ENCODE measurements at regions not wholly inside any gene's neighbourhood (a gene's known extent, or its start where the extent isn't known, plus 50 kb on each side); places are given as distances from the start of the nearest gene placed in this dataset.

DNA sequence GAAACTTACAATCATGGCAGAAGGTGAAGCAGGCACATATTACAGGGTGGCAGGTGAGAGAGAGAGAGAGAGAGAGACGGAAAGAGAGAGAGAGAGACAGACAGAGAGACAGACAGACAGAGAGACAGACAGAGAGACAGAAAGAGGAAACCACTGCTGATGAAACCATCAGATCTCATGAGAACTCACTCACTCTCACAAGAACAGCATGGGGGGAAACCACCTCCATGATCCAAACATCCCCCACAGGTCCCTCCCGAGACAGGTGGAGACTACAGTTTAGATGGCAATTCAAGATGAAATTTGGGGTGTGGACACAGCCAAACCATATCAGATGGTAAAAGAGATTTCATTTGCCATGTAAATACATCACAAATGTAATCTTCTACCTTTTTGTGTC, 708.1 kb downstream of the MRPL39 start:
- no peaks in the 10 kb centered on the region for H3K9me3 ChIP-seq
- H3K4me3 ChIP-seq, result no peak overlapping the region
- H3K36me3 ChIP-seq, result no peaks in the 10 kb centered on the region
- no peaks in the 10 kb centered on the region for H3K27me3 ChIP-seq
- ATAC-seq (no peak), DNase-seq (no peak)
- intact Hi-C loops (cut with DNase I), result no loop called here
- H3K4me1 ChIP-seq, result no peaks in the 10 kb centered on the region
- no peak overlapping the region for H3K27ac ChIP-seq
- TF ChIP-seq, protein P1, sequence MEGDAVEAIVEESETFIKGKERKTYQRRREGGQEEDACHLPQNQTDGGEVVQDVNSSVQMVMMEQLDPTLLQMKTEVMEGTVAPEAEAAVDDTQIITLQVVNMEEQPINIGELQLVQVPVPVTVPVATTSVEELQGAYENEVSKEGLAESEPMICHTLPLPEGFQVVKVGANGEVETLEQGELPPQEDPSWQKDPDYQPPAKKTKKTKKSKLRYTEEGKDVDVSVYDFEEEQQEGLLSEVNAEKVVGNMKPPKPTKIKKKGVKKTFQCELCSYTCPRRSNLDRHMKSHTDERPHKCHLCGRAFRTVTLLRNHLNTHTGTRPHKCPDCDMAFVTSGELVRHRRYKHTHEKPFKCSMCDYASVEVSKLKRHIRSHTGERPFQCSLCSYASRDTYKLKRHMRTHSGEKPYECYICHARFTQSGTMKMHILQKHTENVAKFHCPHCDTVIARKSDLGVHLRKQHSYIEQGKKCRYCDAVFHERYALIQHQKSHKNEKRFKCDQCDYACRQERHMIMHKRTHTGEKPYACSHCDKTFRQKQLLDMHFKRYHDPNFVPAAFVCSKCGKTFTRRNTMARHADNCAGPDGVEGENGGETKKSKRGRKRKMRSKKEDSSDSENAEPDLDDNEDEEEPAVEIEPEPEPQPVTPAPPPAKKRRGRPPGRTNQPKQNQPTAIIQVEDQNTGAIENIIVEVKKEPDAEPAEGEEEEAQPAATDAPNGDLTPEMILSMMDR (IDR thresholded peaks at IDR 0.05), result no peak

DNA sequence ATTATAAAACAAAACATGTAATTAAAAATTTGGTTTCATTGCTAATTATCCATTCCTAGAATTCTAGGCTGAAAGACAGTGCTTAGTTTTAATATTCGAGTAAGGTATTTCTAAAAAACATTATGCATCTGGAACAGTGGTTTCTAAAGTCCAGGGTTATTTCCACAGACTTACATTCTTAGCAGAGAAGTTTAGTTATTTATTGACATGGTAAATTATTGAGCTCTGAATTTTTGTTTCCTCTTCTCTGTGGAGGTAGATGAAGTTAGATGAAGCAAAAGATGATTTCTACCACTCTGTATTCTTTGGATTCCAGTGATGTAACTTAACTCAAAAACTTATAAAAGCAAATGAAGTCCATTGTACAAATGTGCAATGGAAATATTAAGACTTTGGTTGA, 709.4 kb downstream of the MRPL39 start:
- intact Hi-C loops (cut with DNase I), result no loop called here
- no peak for DNase-seq

DNA sequence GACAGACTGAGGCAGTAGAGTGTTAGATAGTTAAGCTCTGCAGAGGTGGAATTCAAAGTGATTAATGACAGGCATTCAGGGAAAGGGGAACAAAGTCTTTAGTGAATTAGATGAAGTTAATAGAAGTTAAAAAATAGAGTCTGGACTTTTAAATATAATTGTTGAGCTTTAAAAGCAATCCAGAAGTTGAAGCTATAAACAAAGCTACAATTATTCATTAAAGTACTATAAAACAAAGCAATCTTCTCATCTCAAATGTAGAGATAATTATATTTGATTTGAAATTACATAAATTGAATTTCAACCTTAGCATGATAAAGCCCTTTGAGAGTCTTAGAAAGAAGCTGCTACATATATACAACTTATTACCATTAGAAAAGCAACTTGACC, 710.6 kb downstream of the MRPL39 start:
- intact Hi-C loops (cut with DNase I), result no loop called here
- Histone ChIP-seq H3K4me1 (no peaks in the 10 kb centered on the region), H3K9me3 (no peaks in the 10 kb centered on the region), H3K4me3 (no peak overlapping the region), H3K27ac (no peak overlapping the region), H3K36me3 (no peaks in the 10 kb centered on the region), H3K27me3 (no peaks in the 10 kb centered on the region)
- DNase-seq (no peak), ATAC-seq (no peak)
- TF ChIP-seq, protein P1 (IDR thresholded peaks at IDR 0.05), result no peak

More for the DNA sequence above, 709.4 kb downstream of the MRPL39 start:
- Histone ChIP-seq H3K27me3 (no peaks in the 10 kb centered on the region), H3K27ac (no peak overlapping the region), H3K36me3 (no peaks in the 10 kb centered on the region), H3K4me3 (no peak overlapping the region), H3K4me1 (no peaks in the 10 kb centered on the region), H3K9me3 (no peaks in the 10 kb centered on the region)
- ATAC-seq, result no peak
- TF ChIP-seq, protein P1 (IDR thresholded peaks at IDR 0.05), result no peak

DNA sequence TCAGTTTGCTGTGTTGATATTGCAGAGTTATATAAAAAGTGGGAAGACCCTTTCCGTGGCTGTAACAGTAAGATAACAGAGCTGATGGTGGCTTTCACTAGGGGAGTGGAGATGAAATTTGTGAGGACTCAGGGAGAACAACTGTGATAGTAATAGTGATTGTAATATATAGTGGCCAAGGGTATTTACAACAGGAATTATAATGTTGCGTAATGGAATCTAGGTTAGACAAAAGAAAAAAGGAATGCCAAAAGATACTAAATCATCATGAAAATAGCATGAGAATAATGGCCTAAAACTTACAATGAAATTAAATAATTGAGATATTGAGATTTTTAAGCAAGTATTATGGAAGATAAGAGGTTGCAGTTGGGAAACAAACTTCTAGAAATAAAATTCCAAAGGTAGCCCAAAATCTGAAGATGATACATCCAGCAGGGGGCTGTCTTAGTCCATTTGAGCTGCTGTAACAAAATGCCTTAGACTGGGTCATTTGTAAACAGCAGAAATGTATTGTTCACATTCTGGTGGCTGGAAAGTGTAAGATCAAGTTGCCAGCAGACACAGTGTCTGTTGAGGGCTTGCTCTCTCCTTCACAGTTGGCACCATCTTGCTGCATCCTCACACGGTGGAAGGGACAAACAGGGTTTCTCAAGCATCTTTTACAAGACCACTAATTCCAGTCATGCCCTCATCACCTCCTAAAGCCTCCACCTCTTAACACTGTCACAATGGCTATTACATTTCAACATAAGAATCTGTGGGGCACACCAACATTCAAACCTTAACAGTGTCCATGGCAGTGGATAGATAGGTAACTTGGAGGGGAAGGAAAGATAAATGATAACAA, 711.2 kb downstream of the MRPL39 start:
- no peak overlapping the region for H3K4me3 ChIP-seq
- no peaks in the 10 kb centered on the region for H3K9me3 ChIP-seq
- intact Hi-C loops (cut with DNase I), result no loop called here
- H3K36me3 ChIP-seq, result no peaks in the 10 kb centered on the region
- no peaks in the 10 kb centered on the region for H3K4me1 ChIP-seq
- ATAC-seq (peak; percentile 42), DNase-seq (no peak)
- no peak overlapping the region for H3K27ac ChIP-seq
- H3K27me3 ChIP-seq, result no peaks in the 10 kb centered on the region
- TF ChIP-seq, protein P1 (IDR thresholded peaks at IDR 0.05), result peak in 1 of 2 donors; percentile 15

DNA sequence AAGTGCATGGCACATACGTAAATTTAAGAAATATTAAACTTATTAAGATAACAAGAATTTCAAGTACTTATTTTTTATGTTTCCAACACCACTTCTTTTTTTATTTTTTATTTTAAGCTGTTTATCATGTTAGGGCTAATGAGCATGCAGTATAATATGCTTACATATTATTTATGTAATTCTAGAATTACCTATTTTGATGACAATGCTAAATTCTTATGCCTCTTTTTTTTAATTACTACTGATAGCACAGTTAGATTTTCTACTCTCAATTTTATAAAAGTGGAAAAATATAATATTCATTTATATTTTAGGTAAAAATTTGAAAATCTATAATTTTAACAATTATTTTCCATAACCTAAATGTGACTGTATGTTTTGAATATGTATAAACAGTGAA, 713.0 kb downstream of the MRPL39 start:
- no peak for DNase-seq
- Histone ChIP-seq H3K27ac (no peak overlapping the region), H3K27me3 (no peaks in the 10 kb centered on the region), H3K9me3 (no peaks in the 10 kb centered on the region), H3K4me1 (no peaks in the 10 kb centered on the region), H3K36me3 (no peaks in the 10 kb centered on the region), H3K4me3 (no peak overlapping the region)
- no peak for ATAC-seq
- intact Hi-C loops (cut with DNase I), result no loop called here
- TF ChIP-seq, protein P1 (IDR thresholded peaks at IDR 0.05), result no peak
